DND-41 (cell line): ENCODE measurements at regions not wholly inside any gene's neighbourhood (a gene's known extent, or its start where the extent isn't known, plus 50 kb on each side); places are given as distances from the start of the nearest gene placed in this dataset.

Experiments
- CTCF ChIP-seq: IDR thresholded peaks from 2 replicates; pipeline ENCODE4 v1.5.1; 2012; ENCODE audit warnings: borderline replicate concordance, low read length, moderate library complexity, mild to moderate bottlenecking; ENCODE audit not compliant: poor library complexity, severe bottlenecking; ENCODE audit errors: extremely low read depth
- EZH2 ChIP-seq: IDR thresholded peaks from 3 replicates; pipeline ENCODE4 v1.6.1; 2012; ENCODE audit warnings: borderline replicate concordance, low read depth, mild to moderate bottlenecking, moderate library complexity, low read length, inconsistent platforms; ENCODE audit not compliant: severe bottlenecking

GRCh38 chr11:109867784-109868183 lies 225.4 kb upstream of the ZC3H12C start:
- no peak for TF ChIP-seq CTCF
- no peak for TF ChIP-seq EZH2
